HCT116 (cell line): ENCODE measurements at regions not wholly inside any gene's neighbourhood (a gene's known extent, or its start where the extent isn't known, plus 50 kb on each side); places are given as distances from the start of the nearest gene placed in this dataset.
"Not testable (repeated sequence)": the region's sequence is repeated elsewhere in the genome, so short reads cannot be mapped to it uniquely, and the experiment has no call there.

Experiments
- ATF3 ChIP-seq: IDR thresholded peaks from 2 replicates; pipeline ENCODE4 v1.6.1; 2012
- CTCF ChIP-seq, 3 experiments: fragments of 200-600 bp in 1 of 3; sonication (generic) in 1 of 3; IDR thresholded peaks in 2 of 3; conservative IDR thresholded peaks in 1 of 3; 2 replicates each; pipeline ENCODE4 v1.5.1; 2012 to 2017; ENCODE audit warnings: low read depth in 2 of 3, low read length in 2 of 3, antibody characterized with exemption in 1 of 3, borderline replicate concordance in 1 of 3, control low read depth in 1 of 3, mild to moderate bottlenecking in 1 of 3, mixed read lengths in 1 of 3, mixed run types in 1 of 3, moderate library complexity in 1 of 3; ENCODE audit not compliant: insufficient read depth in 1 of 3
- EGR1 ChIP-seq: IDR thresholded peaks from 2 replicates; pipeline ENCODE4 v1.6.1; 2012; ENCODE audit warnings: low read depth
- ELF1 ChIP-seq: IDR thresholded peaks from 2 replicates; pipeline ENCODE4 v1.6.1; 2012; ENCODE audit warnings: low read depth, borderline replicate concordance
- EZH2 ChIP-seq: fragments of 200-600 bp; sonication (generic); IDR thresholded peaks from 2 replicates; pipeline ENCODE4 v1.6.1; 2017; ENCODE audit warnings: antibody characterized with exemption, mixed run types
- JUND ChIP-seq: IDR thresholded peaks from 2 replicates; pipeline ENCODE4 v1.6.1; 2012
- MAX ChIP-seq: IDR thresholded peaks from 2 replicates; pipeline ENCODE4 v1.6.1; 2012
- POLR2A ChIP-seq: IDR thresholded peaks from 2 replicates; pipeline ENCODE4 v1.7.0; 2011; ENCODE audit warnings: borderline replicate concordance; ENCODE audit not compliant: insufficient read depth, insufficient read length; ENCODE audit errors: extremely low read depth
- POLR2AphosphoS5 ChIP-seq: IDR thresholded peaks from 2 replicates; pipeline ENCODE4 v1.6.1; 2011; ENCODE audit warnings: mild to moderate bottlenecking, low read depth, low read length, moderate library complexity
- RAD21 ChIP-seq: IDR thresholded peaks from 2 replicates; pipeline ENCODE4 v1.6.1; 2012; ENCODE audit warnings: low read depth, mild to moderate bottlenecking
- SP1 ChIP-seq: IDR thresholded peaks from 2 replicates; pipeline ENCODE4 v1.6.1; 2012; ENCODE audit warnings: low read depth
- TCF7L2 ChIP-seq: IDR thresholded peaks from 2 replicates; pipeline ENCODE4 v1.7.0; 2011; ENCODE audit warnings: borderline replicate concordance, inconsistent platforms; ENCODE audit not compliant: insufficient read depth, insufficient read length; ENCODE audit errors: extremely low read depth
- ZFX ChIP-seq: fragments of 450-650 bp; IDR thresholded peaks from 2 replicates; pipeline ENCODE4 v1.6.1; 2017

GRCh38 chr12:31804707-31805106 lies 75.9 kb upstream of the AMN1 start:
- not testable (repeated sequence) for TF ChIP-seq EZH2; CTCF (IDR thresholded peaks at IDR 0.05 in 2 of 3, conservative IDR thresholded peaks at IDR 0.05 in 1 of 3; ENCODE audit: borderline replicate concordance in 1 of 3, insufficient read depth in 1 of 3, low read depth in 2 of 3, low read length in 2 of 3); ELF1; RAD21; SP1; EGR1; POLR2A; POLR2AphosphoS5; MAX; ZFX; ATF3; JUND; TCF7L2
